CD4-positive, alpha-beta T cell treated with Interleukin-12 subunit alpha and Interleukin-12 subunit beta, for 1 hour (primary cell): ENCODE measurements at regions not wholly inside any gene's neighbourhood (a gene's known extent, or its start where the extent isn't known, plus 50 kb on each side); places are given as distances from the start of the nearest gene placed in this dataset.

ENCODE experiments used
- DNase-seq: peaks from one replicate; pipeline ENCODE4 v3.0.0-alpha.2; 2020

GRCh38 chr12:62078020-62078419 lies 182.2 kb upstream of the USP15 start:
- DNase-seq = no peak

- no peak for DNase-seq
These were observed 177.8 kb upstream of the USP15 start for GRCh38 chr12:62082448-62082847.

DNA sequence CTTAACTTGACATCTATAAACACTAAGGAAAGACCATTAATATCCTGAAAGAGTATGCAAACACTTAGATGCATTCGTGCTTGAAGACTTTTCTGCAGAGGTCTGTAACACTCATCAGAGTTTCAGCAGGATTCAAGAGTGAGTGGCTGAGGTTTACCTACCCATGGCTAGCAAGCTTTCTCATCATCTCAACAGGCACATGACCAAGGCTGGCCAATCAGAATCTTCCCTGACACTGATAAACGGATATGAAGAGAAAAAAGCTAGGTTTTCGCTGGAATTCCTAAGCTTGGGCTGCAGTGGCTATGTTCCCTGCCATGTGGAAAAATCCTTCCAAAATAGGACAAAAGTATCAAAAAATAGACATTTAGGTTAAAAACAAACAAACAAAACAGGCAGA lies 162.1 kb upstream of the USP15 start:
- no peak for DNase-seq

- no peak for DNase-seq
These were observed 156.5 kb upstream of the USP15 start for GRCh38 chr12:62103748-62104147.

DNA sequence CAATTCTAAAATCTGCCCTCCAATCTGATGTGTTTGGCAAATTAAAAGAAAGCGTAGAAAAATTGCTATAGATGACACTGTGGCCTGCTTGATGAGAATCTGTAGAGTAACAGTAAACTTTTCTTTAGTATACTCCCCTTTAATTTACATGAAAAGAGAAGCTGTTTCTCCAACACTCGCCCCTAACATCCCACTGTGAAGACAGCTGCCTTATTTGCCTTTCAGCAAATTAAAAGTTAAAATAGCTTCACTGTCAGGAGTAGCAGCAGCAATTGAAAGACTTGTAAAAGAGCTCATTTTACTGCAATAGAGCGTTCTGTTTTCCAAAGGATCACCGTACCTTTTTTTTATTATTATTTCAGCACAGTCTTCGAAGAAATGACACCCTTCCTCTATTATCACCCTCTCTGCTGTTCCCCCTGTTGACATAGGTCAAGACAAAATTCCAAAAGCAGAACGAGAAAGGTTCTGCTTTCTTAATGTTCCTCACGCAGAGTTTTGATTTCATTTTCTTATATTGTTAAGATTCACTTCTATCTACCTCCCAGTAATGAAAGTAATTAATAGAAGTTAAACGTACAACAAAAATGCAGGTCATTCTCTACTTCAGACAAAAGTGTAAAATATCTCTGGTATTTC lies 153.5 kb upstream of the USP15 start:
- DNase-seq = no peak

DNA sequence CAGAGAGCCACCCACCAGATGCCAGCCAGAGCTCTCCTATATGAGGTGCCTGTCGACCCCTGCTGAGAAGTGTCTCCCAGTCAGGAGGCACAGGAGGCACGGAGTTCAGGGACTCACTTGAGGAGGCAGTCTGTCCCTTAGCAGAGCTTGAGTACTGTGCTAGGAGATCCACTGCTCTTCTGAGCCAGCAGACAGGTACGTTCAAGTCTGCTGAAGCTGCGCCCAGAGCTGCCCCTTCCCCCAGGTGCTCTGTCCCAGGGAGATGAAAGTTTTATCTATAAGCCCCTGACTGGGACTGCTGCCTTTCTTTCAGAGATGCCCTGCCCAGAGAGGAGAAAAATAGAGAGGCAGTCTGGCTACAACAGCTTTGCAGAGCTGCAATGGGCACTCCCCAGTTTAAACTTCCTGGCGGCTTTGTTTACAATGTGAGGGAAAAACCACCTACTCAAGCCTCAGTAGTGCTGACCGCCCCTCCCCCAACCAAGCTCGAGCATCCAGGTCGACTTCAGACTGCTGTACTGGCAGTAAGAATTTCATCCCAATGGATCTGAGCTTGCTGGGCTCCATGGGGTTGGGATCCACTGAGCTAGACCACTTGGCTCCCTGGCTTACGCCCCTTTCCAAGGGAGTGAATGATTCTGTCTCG lies 146.7 kb upstream of the USP15 start:
- DNase-seq = no peak

- no peak for DNase-seq
These were observed 143.2 kb upstream of the USP15 start for GRCh38 chr12:62116986-62117385.

- peak; percentile 40 for DNase-seq
These were observed 136.4 kb upstream of the USP15 start for GRCh38 chr12:62123721-62124203.

GRCh38 chr12:62127516-62127915 lies 132.7 kb upstream of the USP15 start:
- DNase-seq = no peak

DNA sequence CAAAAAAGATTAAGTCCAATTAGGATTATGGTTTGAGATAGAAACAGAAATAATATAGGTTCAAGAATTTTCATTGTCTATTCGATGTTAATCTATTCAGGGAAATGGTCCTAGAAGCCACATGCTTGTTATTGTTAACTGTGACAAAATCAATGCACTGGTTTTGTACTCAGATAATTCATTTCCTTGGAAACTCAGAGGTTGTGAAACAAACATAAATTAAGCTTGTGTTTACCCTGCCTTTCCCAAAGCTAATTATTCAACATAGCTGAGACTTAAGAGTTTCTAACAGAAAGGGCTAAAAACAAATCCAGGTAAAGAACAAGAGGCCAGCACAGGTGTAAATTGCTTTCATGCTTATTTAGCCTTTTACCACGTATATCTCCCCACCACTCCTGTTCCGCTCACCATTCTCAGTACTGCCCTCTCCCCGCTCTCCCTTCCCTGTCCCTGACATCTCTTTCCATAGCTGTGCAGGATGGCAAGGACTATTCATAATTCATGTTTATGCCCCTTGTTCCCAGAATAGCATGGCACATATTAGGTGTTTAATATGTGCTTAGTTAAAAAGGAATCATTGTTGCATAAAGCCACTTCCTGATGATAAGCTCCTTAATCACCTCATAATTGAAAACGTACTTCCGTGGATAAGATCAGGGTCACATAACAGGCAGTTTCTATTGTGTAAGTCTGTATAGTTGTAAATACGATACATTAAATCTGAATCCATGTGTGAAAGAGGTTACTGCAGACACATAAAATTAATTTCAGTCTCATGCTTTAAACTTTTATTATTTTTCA lies 131.8 kb upstream of the USP15 start:
- no peak for DNase-seq

GRCh38 chr12:62129291-62129690 lies 130.9 kb upstream of the USP15 start:
- no peak for DNase-seq

DNA sequence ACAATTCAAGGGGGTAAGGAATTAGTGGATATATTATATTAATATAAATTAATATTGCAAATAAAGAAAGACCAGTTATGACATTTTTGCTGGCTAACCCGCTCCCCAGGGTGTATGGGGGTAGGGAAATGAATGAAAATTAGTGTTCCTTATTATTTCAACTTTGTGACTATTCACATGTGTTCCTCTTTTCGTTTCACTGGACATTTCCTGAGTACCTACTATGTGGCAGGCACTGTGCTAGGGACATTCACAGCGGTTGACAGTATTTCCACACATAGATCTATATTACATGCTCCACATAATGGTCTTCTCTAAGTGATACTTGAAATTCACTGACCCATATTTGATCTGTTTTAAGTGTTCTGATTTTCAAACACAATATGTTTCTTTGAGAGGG lies 129.8 kb upstream of the USP15 start:
- DNase-seq = no peak

DNA sequence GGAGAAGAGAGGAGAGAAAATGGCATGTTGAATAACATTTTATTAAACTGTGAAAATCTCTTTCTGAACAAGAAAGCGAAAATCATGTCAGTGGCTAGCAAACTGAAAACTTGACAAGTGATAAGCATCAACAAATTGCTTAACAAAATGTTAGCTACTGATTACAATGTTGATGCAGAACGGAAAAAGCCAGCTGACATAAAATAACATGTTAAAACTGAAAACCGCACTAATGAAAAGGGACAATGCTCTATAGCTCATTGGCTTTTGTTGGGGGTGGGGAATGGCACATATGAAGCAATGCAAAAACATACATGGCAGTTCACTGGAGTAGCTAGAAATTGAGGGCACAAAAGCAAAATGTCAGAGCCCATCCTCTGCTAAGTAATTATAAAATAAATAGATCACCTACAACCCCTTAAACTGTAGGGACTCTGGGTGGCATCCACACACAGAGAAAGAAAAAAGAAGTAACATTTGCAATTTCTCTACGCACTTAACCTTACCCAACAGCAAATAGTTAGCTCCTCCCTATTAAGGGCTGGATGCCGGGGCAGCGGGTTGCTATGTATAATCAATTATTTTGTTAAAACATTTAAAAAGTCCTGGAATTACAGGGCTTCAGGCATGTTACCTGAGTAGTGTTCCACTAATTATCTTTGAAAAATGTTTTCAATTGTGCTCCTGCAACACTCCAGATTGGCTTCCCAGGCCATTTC lies 129.2 kb upstream of the USP15 start:
- no peak for DNase-seq

GRCh38 chr12:62133440-62133839 lies 126.8 kb upstream of the USP15 start:
- DNase-seq = no peak

DNA sequence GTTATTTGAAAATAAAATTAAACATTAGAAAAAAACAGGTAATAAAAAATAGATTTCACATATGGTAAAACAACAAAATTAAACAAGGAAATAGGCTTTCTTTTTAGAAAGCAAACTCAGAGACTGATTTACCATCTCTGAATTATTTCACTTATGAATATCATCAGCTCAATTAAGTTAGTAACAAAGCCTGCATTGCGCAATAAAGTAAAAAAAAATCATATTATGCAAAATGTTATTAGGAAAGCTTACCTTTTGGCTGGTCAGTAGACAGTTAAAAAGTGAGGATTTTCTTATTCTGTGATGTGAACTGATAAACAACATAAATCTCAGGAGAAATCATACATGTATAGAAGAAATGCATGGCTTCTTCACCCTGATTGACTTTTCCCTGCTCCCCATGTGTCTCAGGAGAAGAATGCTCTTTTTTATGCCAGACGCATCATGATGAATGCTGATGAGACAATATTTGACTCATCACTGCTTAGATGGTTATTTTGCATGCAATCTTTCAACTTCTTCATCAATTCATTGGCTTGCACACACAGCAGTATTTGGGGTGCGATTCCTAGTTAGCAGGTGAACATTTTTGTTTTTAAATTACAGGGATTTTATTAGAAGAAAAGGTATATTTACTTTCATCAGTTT lies 124.5 kb upstream of the USP15 start:
- no peak for DNase-seq

DNA sequence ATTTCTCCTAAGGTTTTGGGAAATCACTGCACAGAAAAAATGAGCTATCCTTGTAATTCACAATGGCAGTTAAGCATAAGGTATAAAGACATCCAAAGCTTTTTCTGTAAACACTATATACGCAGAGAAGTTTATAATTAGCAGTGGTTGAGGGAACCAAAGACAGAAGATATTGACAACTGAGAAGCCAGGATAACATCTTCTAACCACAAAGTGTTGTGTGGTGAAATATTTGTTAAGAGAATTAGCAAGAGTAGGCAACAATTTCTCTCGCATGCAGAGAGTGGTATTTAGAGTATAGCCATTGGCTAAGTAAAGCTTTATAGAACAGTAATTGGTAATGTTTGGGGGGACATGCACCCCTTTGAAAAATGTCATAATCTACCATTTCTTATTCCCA lies 123.7 kb upstream of the USP15 start:
- DNase-seq = no peak

GRCh38 chr12:62138527-62138926 lies 121.7 kb upstream of the USP15 start:
- DNase-seq = no peak

GRCh38 chr12:62146318-62146717 lies 113.9 kb upstream of the USP15 start:
- no peak for DNase-seq

GRCh38 chr12:62158013-62158412 lies 102.2 kb upstream of the USP15 start:
- DNase-seq = no peak

- no peak for DNase-seq
These were observed 101.5 kb upstream of the USP15 start for GRCh38 chr12:62158461-62159360.

DNA sequence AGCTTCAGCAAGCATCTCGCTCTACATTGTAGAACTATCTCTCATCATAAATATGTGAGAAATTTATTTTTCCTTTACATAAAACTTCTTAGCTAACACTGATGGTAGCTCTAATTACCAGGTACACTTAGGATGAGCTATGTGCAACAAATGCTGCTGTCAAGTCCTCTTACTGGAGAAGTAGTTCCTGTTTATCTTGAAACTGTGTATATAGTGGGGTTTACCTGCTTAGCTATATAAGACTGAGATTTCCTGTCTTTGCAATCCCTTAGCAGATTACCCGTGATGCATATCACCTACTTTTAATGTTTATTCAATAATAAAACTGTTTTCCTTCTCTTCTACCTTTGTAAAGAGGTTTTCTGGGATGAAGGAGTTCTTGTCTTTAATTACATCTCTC lies 98.0 kb upstream of the USP15 start:
- no peak for DNase-seq

- no peak for DNase-seq
These were observed 96.8 kb upstream of the USP15 start for GRCh38 chr12:62163368-62163767.
